ENCODE measurements at regions not wholly inside any gene's neighbourhood (a gene's known extent, or its start where the extent isn't known, plus 50 kb on each side); places are given as distances from the start of the nearest gene placed in this dataset.

GRCh38 chrX:122913764-122914163 is 270.3 kb upstream of the GRIA3 start:
- H4K20me1 ChIP-seq (ENCODE audit: control insufficient read depth, insufficient read depth, low read depth, low read length) = no peaks in the 10 kb centered on the region
- no peaks in the 10 kb centered on the region for H3K27me3 ChIP-seq (ENCODE audit: control insufficient read depth, low read length)
- no peak overlapping the region for H3K4me2 ChIP-seq (ENCODE audit: low read length)
- no peaks in the 10 kb centered on the region for H3K36me3 ChIP-seq (ENCODE audit: control insufficient read depth, low read length)
- no peaks in the 10 kb centered on the region for H3K79me2 ChIP-seq (ENCODE audit: control insufficient read depth, low read length)
- TF ChIP-seq EZH2phosphoT487 (IDR thresholded peaks at IDR 0.05; ENCODE audit: borderline replicate concordance, low read length) = no peak
- no peak for TF ChIP-seq CTCF (IDR thresholded peaks at IDR 0.05; ENCODE audit: low read depth, low read length, poor library complexity, severe bottlenecking)
- no peaks in the 10 kb centered on the region for H3F3A ChIP-seq (ENCODE audit: control insufficient read depth, insufficient read depth)
- H3K9me2 ChIP-seq (replicated peaks; ENCODE audit: control insufficient read depth, low read length) = no peaks in the 10 kb centered on the region
- no peak overlapping the region for H3K27ac ChIP-seq (ENCODE audit: low read depth, low read length)
- no peaks in the 10 kb centered on the region for H3K4me1 ChIP-seq (ENCODE audit: control insufficient read depth, low read length)
- H3K4me3 ChIP-seq (ENCODE audit: low read length) = no peak overlapping the region
- H3K9me3 ChIP-seq (ENCODE audit: control insufficient read depth, insufficient read depth, low read length) = no peaks in the 10 kb centered on the region

GRCh38 chrX:122914256-122914655 is 269.8 kb upstream of the GRIA3 start:
- no peaks in the 10 kb centered on the region for H3K4me1 ChIP-seq (ENCODE audit: control insufficient read depth, low read length)
- H3K27me3 ChIP-seq (ENCODE audit: control insufficient read depth, low read length) = no peaks in the 10 kb centered on the region
- no peak overlapping the region for H3K4me2 ChIP-seq (ENCODE audit: low read length)
- TF ChIP-seq EZH2phosphoT487 (IDR thresholded peaks at IDR 0.05; ENCODE audit: borderline replicate concordance, low read length) = no peak
- no peak for TF ChIP-seq CTCF (IDR thresholded peaks at IDR 0.05; ENCODE audit: low read depth, low read length, poor library complexity, severe bottlenecking)
- H3K79me2 ChIP-seq (ENCODE audit: control insufficient read depth, low read length) = no peaks in the 10 kb centered on the region
- H3K9me2 ChIP-seq (replicated peaks; ENCODE audit: control insufficient read depth, low read length) = no peaks in the 10 kb centered on the region
- H4K20me1 ChIP-seq (ENCODE audit: control insufficient read depth, insufficient read depth, low read depth, low read length) = no peaks in the 10 kb centered on the region
- H3K9me3 ChIP-seq (ENCODE audit: control insufficient read depth, insufficient read depth, low read length) = no peaks in the 10 kb centered on the region
- H3K4me3 ChIP-seq (ENCODE audit: low read length) = no peak overlapping the region
- no peaks in the 10 kb centered on the region for H3K36me3 ChIP-seq (ENCODE audit: control insufficient read depth, low read length)
- no peaks in the 10 kb centered on the region for H3F3A ChIP-seq (ENCODE audit: control insufficient read depth, insufficient read depth)
- no peak overlapping the region for H3K27ac ChIP-seq (ENCODE audit: low read depth, low read length)

- no peaks in the 10 kb centered on the region for H3K4me1 ChIP-seq (ENCODE audit: control insufficient read depth, low read length)
- H3K4me2 ChIP-seq (ENCODE audit: low read length) = no peak overlapping the region
- H3K9me2 ChIP-seq (replicated peaks; ENCODE audit: control insufficient read depth, low read length) = no peaks in the 10 kb centered on the region
- no peaks in the 10 kb centered on the region for H3K79me2 ChIP-seq (ENCODE audit: control insufficient read depth, low read length)
- no peak overlapping the region for H3K4me3 ChIP-seq (ENCODE audit: low read length)
- no peaks in the 10 kb centered on the region for H3K36me3 ChIP-seq (ENCODE audit: control insufficient read depth, low read length)
- H3K9me3 ChIP-seq (ENCODE audit: control insufficient read depth, insufficient read depth, low read length) = no peaks in the 10 kb centered on the region
- no peaks in the 10 kb centered on the region for H4K20me1 ChIP-seq (ENCODE audit: control insufficient read depth, insufficient read depth, low read depth, low read length)
- no peaks in the 10 kb centered on the region for H3F3A ChIP-seq (ENCODE audit: control insufficient read depth, insufficient read depth)
- no peak overlapping the region for H3K27ac ChIP-seq (ENCODE audit: low read depth, low read length)
- TF ChIP-seq CTCF (IDR thresholded peaks at IDR 0.05; ENCODE audit: low read depth, low read length, poor library complexity, severe bottlenecking) (no peak), EZH2phosphoT487 (IDR thresholded peaks at IDR 0.05; ENCODE audit: borderline replicate concordance, low read length) (no peak)
- H3K27me3 ChIP-seq (ENCODE audit: control insufficient read depth, low read length) = no peaks in the 10 kb centered on the region
Measured at GRCh38 chrX:122934131-122934530, 249.9 kb upstream of the GRIA3 start.

- Histone ChIP-seq H3K9me3 (ENCODE audit: control insufficient read depth, insufficient read depth, low read length) (no peaks in the 10 kb centered on the region), H4K20me1 (ENCODE audit: control insufficient read depth, insufficient read depth, low read depth, low read length) (no peaks in the 10 kb centered on the region), H3K9me2 (replicated peaks; ENCODE audit: control insufficient read depth, low read length) (no peaks in the 10 kb centered on the region), H3K27ac (ENCODE audit: low read depth, low read length) (no peak overlapping the region), H3K79me2 (ENCODE audit: control insufficient read depth, low read length) (no peaks in the 10 kb centered on the region), H3K4me2 (ENCODE audit: low read length) (no peak overlapping the region), H3K27me3 (ENCODE audit: control insufficient read depth, low read length) (no peaks in the 10 kb centered on the region), H3F3A (ENCODE audit: control insufficient read depth, insufficient read depth) (no peaks in the 10 kb centered on the region), H3K36me3 (ENCODE audit: control insufficient read depth, low read length) (no peaks in the 10 kb centered on the region), H3K4me1 (ENCODE audit: control insufficient read depth, low read length) (no peaks in the 10 kb centered on the region), H3K4me3 (ENCODE audit: low read length) (no peak overlapping the region)
- TF ChIP-seq EZH2phosphoT487 (IDR thresholded peaks at IDR 0.05; ENCODE audit: borderline replicate concordance, low read length) (no peak), CTCF (IDR thresholded peaks at IDR 0.05; ENCODE audit: low read depth, low read length, poor library complexity, severe bottlenecking) (no peak)
Measured at GRCh38 chrX:122940199-122940598, 243.9 kb upstream of the GRIA3 start.
